Activated CD8-positive, alpha-beta T cell treated with anti-CD3 and anti-CD28 coated beads for 36 hours (primary cell): ENCODE measurements at regions not wholly inside any gene's neighbourhood (a gene's known extent, or its start where the extent isn't known, plus 50 kb on each side); places are given as distances from the start of the nearest gene placed in this dataset.

Experiments
- ATAC-seq: fragments of 200-7000 bp; cut with Tn5 transposase; one replicate; pipeline ENCODE4 v1.10.0; 2021; ENCODE audit warnings: mild to moderate bottlenecking, moderate library complexity
- CTCF ChIA-PET: fragments of 350-600 bp; sonication (Branson Sonifier 250); formaldehyde crosslinking; loops from one replicate; lab custom pipeline; 2021; ENCODE audit warnings: antibody characterized with exemption; lab: Charles Lee
- POLR2A ChIA-PET: fragments of 350-600 bp; sonication (Branson Sonifier 250); formaldehyde crosslinking; loops from one replicate; lab custom pipeline; 2021; ENCODE audit warnings: antibody characterized with exemption; lab: Charles Lee
- DNase-seq: peaks from one replicate; pipeline ENCODE4 v3.0.0-alpha.2; 2020
- H3K27ac Mint-ChIP-seq: one replicate; pipeline ENCODE4 v1.8.0; 2021; ENCODE audit warnings: mild to moderate bottlenecking, mixed read lengths
- H3K27me3 Mint-ChIP-seq: one replicate; pipeline ENCODE4 v1.8.0; 2021; ENCODE audit warnings: mixed read lengths
- H3K36me3 Mint-ChIP-seq: one replicate; pipeline ENCODE4 v1.8.0; 2021; ENCODE audit warnings: low read depth, mixed read lengths
- H3K4me1 Mint-ChIP-seq: one replicate; pipeline ENCODE4 v1.8.0; 2021; ENCODE audit warnings: low read depth, mixed read lengths
- H3K4me3 Mint-ChIP-seq: one replicate; pipeline ENCODE4 v1.8.0; 2021; ENCODE audit warnings: mild to moderate bottlenecking, moderate library complexity, mixed read lengths
- H3K9me3 Mint-ChIP-seq: one replicate; pipeline ENCODE4 v1.8.0; 2021; ENCODE audit warnings: mixed read lengths
- CTCF ChIP-seq: fragments of 200-600 bp; IDR thresholded peaks from one replicate; pipeline ENCODE4 v1.8.0; 2022; ENCODE audit warnings: antibody characterized with exemption, mild to moderate bottlenecking
- intact Hi-C: fragments of 100-400 bp; cut with micrococcal nuclease; formaldehyde crosslinking; loops from one replicate; pipeline ENCODE4 v1.10.0; 2022

GRCh38 chr7:94332571-94332970 is 62.1 kb upstream of the COL1A2 start:
- intact Hi-C loops = no loop called here
- ChIA-PET CTCF (no interaction called here), POLR2A (no interaction called here)
- Mint-ChIP-seq H3K4me3 (no peak overlapping the region), H3K36me3 (no peaks in the 10 kb centered on the region), H3K4me1 (no peaks in the 10 kb centered on the region), H3K9me3 (no peaks in the 10 kb centered on the region), H3K27ac (no peak overlapping the region), H3K27me3 (peaks cover 1% of the 10 kb centered on the region)
- TF ChIP-seq CTCF = no peak
- ATAC-seq (no peak), DNase-seq (no peak)

DNA sequence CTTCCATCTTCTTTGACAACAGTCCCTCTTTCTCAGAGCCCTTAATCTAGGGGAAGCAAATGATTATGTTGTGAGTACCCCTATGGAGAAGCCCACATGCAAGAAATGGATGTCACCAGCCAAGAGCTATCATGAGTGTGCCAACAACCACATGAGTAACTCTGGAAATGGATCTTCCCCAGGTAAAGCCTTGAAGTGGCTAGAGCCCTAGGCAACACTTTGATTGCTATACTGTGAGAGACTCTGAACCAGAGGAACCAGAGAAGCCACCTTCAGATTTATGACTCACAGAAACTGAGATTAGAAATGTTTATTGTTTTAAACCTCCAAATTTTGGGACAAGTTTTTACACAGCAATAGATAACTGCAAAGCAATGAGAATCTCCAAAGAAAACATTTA is 60.9 kb upstream of the COL1A2 start:
- ChIA-PET POLR2A (no interaction called here), CTCF (no interaction called here)
- DNase-seq (no peak), ATAC-seq (no peak)
- H3K27ac Mint-ChIP-seq = no peak overlapping the region
- no peaks in the 10 kb centered on the region for H3K4me1 Mint-ChIP-seq
- no peak for TF ChIP-seq CTCF
- intact Hi-C loops = no loop called here
- no peaks in the 10 kb centered on the region for H3K36me3 Mint-ChIP-seq
- no peaks in the 10 kb centered on the region for H3K9me3 Mint-ChIP-seq
- H3K4me3 Mint-ChIP-seq = no peak overlapping the region
- peaks cover 1% of the 10 kb centered on the region for H3K27me3 Mint-ChIP-seq

- ChIA-PET POLR2A (no interaction called here), CTCF (no interaction called here)
- Mint-ChIP-seq H3K36me3 (no peaks in the 10 kb centered on the region), H3K4me1 (peaks cover 3% of the 10 kb centered on the region), H3K27me3 (peaks cover 1% of the 10 kb centered on the region), H3K4me3 (no peak overlapping the region), H3K27ac (no peak overlapping the region), H3K9me3 (no peaks in the 10 kb centered on the region)
- no peak for DNase-seq
- ATAC-seq = no peak
- TF ChIP-seq CTCF = no peak
- intact Hi-C loops = no loop called here
These were observed 59.1 kb upstream of the COL1A2 start for GRCh38 chr7:94335586-94335985.

DNA sequence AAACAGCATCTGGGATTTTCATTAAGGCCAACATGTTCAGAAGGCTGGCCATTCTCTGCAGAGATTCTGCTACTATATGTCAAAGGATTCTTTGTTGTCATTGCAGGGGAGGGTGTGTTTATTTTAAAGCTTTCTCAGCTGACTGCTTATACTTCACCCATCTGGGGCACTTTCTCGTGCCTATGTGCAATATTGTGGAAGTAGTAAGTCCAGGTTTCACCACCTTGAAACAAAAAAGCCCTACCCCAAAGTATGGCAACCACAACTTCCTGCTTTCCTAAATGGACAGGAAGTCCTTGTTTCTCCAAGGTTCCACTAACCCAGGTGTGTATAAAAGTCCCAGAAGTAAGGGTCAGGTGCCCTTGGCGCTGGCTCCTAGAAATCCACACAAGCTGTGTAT is 58.7 kb upstream of the COL1A2 start:
- Mint-ChIP-seq H3K4me1 (peaks cover 3% of the 10 kb centered on the region), H3K27me3 (peaks cover 2% of the 10 kb centered on the region), H3K36me3 (no peaks in the 10 kb centered on the region), H3K9me3 (no peaks in the 10 kb centered on the region), H3K27ac (no peak overlapping the region), H3K4me3 (no peak overlapping the region)
- ChIA-PET POLR2A (no interaction called here), CTCF (no interaction called here)
- TF ChIP-seq CTCF = no peak
- DNase-seq (no peak), ATAC-seq (no peak)
- intact Hi-C loops = no loop called here

- CTCF ChIA-PET = no interaction called here
- intact Hi-C loops = no loop called here
- POLR2A ChIA-PET = no interaction called here
- ATAC-seq (no peak), DNase-seq (no peak)
- H3K9me3 Mint-ChIP-seq = no peaks in the 10 kb centered on the region
- no peak overlapping the region for H3K27ac Mint-ChIP-seq
- TF ChIP-seq CTCF = no peak
- H3K27me3 Mint-ChIP-seq = peaks cover 3% of the 10 kb centered on the region
- peaks cover 3% of the 10 kb centered on the region for H3K4me1 Mint-ChIP-seq
- H3K4me3 Mint-ChIP-seq = no peak overlapping the region
- H3K36me3 Mint-ChIP-seq = no peaks in the 10 kb centered on the region
These were observed 55.7 kb upstream of the COL1A2 start for GRCh38 chr7:94338921-94339371.
